Globus pallidus (tissue), 1 donor: ENCODE measurements at regions not wholly inside any gene's neighbourhood (a gene's known extent, or its start where the extent isn't known, plus 50 kb on each side); places are given as distances from the start of the nearest gene placed in this dataset.

Source experiments
- DNase-seq: peaks from one replicate; pipeline ENCODE4 v3.0.0-alpha.2; 2015; ENCODE audit warnings: low spot score

- DNase-seq, result peak; percentile 49
Observed at GRCh38 chr12:65556676-65557437, 267.4 kb upstream of the HMGA2 start.

GRCh38 chr12:65557438-65558181 lies 266.7 kb upstream of the HMGA2 start:
- DNase-seq, result no peak

- no peak for DNase-seq
Observed at GRCh38 chr12:65560286-65560685, 264.0 kb upstream of the HMGA2 start.

- no peak for DNase-seq
Observed at GRCh38 chr12:65561798-65562382, 262.4 kb upstream of the HMGA2 start.

GRCh38 chr12:65565601-65566560 lies 258.4 kb upstream of the HMGA2 start:
- no peak for DNase-seq

GRCh38 chr12:65566751-65567150 lies 257.5 kb upstream of the HMGA2 start:
- no peak for DNase-seq

GRCh38 chr12:65567820-65568219 lies 256.5 kb upstream of the HMGA2 start:
- DNase-seq, result no peak

GRCh38 chr12:65568517-65568916 lies 255.8 kb upstream of the HMGA2 start:
- DNase-seq, result no peak

- DNase-seq, result no peak
Observed at GRCh38 chr12:65570451-65571130, 253.7 kb upstream of the HMGA2 start.

- DNase-seq, result no peak
Observed at GRCh38 chr12:65574867-65575266, 249.4 kb upstream of the HMGA2 start.

- no peak for DNase-seq
Observed at GRCh38 chr12:65584016-65584415, 240.3 kb upstream of the HMGA2 start.

- DNase-seq, result no peak
Observed at GRCh38 chr12:65585648-65586602, 238.4 kb upstream of the HMGA2 start.

- DNase-seq, result no peak
Observed at GRCh38 chr12:65586796-65587195, 237.5 kb upstream of the HMGA2 start.

- no peak for DNase-seq
Observed at GRCh38 chr12:65590318-65590717, 234.0 kb upstream of the HMGA2 start.

- DNase-seq, result no peak
Observed at GRCh38 chr12:65592416-65592815, 231.9 kb upstream of the HMGA2 start.

GRCh38 chr12:65593239-65593701 lies 231.0 kb upstream of the HMGA2 start:
- DNase-seq, result no peak

GRCh38 chr12:65594409-65594808 lies 229.9 kb upstream of the HMGA2 start:
- no peak for DNase-seq

- no peak for DNase-seq
Observed at GRCh38 chr12:65595016-65595560, 229.2 kb upstream of the HMGA2 start.

- DNase-seq, result no peak
Observed at GRCh38 chr12:65596514-65597091, 227.7 kb upstream of the HMGA2 start.
